ENCODE measurements at regions not wholly inside any gene's neighbourhood (a gene's known extent, or its start where the extent isn't known, plus 50 kb on each side); places are given as distances from the start of the nearest gene placed in this dataset.

DNA sequence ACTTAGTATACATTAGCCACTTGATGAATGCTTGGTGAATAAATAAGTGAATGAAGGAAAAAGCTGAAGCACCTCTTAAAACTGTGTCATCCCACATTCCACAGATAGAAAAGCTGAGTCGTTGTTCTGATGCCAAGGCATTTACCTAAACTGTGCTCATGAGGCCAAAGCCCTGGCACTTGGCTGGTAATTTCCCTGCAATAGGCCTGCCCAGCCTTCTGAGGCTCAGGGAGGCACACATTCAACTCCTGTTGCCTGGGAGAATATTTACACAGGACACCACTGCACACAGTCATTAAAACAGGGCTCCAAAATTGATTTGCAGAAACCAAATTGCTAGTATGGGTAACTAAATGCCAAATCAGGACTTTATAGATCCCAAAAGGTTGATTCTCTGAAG lies 333.0 kb upstream of the C16orf82 start:
- TF ChIP-seq CTCF (IDR thresholded peaks at IDR 0.05) (no peak), POLR2A (IDR thresholded peaks at IDR 0.05) (no peak)

All from upper lobe of left lung (tissue), 4 donors.